ENCODE measurements at regions not wholly inside any gene's neighbourhood (a gene's known extent, or its start where the extent isn't known, plus 50 kb on each side); places are given as distances from the start of the nearest gene placed in this dataset.
"Not testable (repeated sequence)": the region's sequence is repeated elsewhere in the genome, so short reads cannot be mapped to it uniquely, and the experiment has no call there.

DNA sequence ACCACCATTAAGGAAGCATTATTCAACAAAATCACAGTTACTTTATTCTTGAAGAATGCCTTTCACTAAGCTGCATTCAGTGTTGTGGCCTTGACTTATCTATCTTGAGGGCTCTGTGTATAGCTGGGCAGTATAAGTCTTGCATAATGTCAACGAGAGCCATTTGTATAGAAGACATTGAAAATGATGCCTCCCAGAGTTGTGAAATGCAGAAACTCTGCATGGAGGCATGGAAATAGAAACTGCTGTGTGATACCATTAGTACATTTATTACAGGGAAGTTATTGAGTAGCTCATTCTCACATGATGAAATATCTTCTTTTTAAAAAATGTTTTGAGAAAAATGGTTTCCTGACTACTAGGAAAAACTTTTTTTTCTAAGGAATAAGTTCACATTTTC, 111.4 kb upstream of the SNX7 start:
- no peak for TF ChIP-seq POLR2A (IDR thresholded peaks at IDR 0.05)
- TF ChIP-seq, protein P1, sequence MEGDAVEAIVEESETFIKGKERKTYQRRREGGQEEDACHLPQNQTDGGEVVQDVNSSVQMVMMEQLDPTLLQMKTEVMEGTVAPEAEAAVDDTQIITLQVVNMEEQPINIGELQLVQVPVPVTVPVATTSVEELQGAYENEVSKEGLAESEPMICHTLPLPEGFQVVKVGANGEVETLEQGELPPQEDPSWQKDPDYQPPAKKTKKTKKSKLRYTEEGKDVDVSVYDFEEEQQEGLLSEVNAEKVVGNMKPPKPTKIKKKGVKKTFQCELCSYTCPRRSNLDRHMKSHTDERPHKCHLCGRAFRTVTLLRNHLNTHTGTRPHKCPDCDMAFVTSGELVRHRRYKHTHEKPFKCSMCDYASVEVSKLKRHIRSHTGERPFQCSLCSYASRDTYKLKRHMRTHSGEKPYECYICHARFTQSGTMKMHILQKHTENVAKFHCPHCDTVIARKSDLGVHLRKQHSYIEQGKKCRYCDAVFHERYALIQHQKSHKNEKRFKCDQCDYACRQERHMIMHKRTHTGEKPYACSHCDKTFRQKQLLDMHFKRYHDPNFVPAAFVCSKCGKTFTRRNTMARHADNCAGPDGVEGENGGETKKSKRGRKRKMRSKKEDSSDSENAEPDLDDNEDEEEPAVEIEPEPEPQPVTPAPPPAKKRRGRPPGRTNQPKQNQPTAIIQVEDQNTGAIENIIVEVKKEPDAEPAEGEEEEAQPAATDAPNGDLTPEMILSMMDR (IDR thresholded peaks at IDR 0.05), result no peak
- H3K4me3 ChIP-seq (ENCODE audit: low read depth, poor library complexity, severe bottlenecking), result no peak overlapping the region
- WGBS, 2 donors, result 75 to 86% methylated on average over 1 of the region's 1 CpG
- intact Hi-C loops (cut with DNase I; ENCODE audit: low total_unique reads), result no loop called here
- no peak for DNase-seq (ENCODE audit: low spot score in 2 of 2)

DNA sequence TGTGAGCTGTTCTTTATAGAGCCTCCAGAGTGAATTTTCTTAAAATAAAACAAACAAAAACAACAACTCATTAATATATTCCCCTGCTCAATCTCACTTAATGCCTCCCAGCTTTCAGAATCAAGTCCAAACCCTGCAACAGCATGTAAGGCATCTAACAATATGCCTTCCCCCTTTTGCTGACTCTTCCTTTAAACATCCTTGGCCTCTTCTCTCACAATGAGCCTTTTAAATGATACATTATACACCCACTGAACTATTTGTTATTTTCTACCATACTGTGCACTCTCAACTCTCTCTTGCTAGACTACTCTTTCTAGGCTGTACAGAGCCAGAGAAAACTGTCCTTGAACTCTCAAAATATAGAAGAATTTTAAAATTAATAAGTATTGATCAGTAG, 115.2 kb upstream of the SNX7 start:
- no peak overlapping the region for H3K4me3 ChIP-seq (ENCODE audit: low read depth, poor library complexity, severe bottlenecking)
- DNase-seq (ENCODE audit: low spot score in 2 of 2), result no peak
- intact Hi-C loops (cut with DNase I; ENCODE audit: low total_unique reads), result no loop called here
- TF ChIP-seq POLR2A (IDR thresholded peaks at IDR 0.05), result no peak
- TF ChIP-seq, protein P1 (IDR thresholded peaks at IDR 0.05), result no peak

DNA sequence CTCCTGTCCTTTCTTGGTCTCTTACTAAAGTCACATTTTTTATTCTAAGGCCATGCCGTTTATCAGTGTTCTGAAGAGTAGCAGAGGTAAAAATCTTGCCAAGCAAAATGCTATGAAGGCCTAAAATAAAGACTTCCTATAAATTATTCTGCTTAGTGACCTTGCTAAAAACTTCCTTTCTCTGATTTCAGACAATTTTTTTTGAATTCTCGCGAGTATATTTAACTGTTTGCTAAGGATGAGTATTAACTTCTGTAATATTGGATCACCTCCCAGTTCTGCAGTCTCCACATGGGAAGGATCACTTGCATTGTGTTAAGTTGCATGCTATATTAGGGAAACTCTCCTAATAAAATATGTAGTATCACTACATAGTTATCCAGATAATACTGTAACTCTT, 123.4 kb upstream of the SNX7 start:
- intact Hi-C loops (cut with DNase I; ENCODE audit: low total_unique reads), result no loop called here
- 62 to 68% methylated on average over 3 of the region's 3 CpGs for WGBS, 2 donors
- no peak for TF ChIP-seq POLR2A (IDR thresholded peaks at IDR 0.05)
- TF ChIP-seq, protein P1 (IDR thresholded peaks at IDR 0.05), result no peak
- DNase-seq (ENCODE audit: low spot score in 2 of 2), result no peak
- no peak overlapping the region for H3K4me3 ChIP-seq (ENCODE audit: low read depth, poor library complexity, severe bottlenecking)

DNA sequence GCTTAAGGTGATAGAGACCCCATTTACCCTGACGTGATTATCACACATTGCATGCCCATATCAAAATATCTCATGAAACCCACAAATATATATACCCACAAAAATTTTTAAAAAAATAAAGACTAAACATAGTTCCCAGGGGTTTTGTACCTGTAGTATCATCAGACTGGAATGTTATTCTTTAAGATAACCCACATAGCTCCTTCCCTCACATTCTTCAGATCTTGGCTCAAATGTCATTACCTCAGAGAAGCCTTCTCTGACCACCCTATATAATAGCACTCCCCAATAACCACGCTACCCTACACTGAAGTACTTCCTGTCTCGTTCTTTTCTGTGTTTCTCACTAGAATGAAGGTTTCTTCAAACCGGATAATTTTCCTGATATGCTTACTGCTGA, 138.3 kb upstream of the SNX7 start:
- 64 to 79% methylated on average over 4 of the region's 4 CpGs for WGBS, 2 donors
- intact Hi-C loops (cut with DNase I; ENCODE audit: low total_unique reads), result no loop called here
- no peak overlapping the region for H3K4me3 ChIP-seq (ENCODE audit: low read depth, poor library complexity, severe bottlenecking)
- TF ChIP-seq, protein P1 (IDR thresholded peaks at IDR 0.05), result no peak
- no peak for TF ChIP-seq POLR2A (IDR thresholded peaks at IDR 0.05)
- DNase-seq (ENCODE audit: low spot score in 2 of 2), result no peak

DNA sequence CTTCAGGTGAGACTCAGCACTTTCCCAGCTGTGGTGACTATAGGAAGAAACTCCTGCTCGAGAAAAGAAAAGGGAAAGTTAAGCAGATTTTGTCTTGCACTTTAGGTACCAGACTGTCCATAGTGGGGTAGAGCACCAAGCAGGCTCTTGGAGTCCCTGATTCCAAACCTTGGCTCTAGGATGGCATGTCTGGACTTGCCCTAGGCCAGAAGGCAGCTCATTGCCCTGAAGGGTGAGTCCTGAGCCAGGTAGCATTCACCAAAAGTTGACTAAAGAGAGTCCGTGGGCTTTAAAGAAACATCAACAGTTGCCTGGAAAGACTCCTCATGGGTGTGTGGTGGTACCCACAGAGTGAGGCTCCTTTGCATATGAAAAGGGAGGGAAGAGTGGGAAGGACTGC, 145.2 kb upstream of the SNX7 start:
- TF ChIP-seq, protein P1 (IDR thresholded peaks at IDR 0.05), result no peak
- TF ChIP-seq POLR2A (IDR thresholded peaks at IDR 0.05), result no peak
- intact Hi-C loops (cut with DNase I; ENCODE audit: low total_unique reads), result no loop called here
- 66 to 85% methylated on average over 2 of the region's 2 CpGs for WGBS, 2 donors
- no peak overlapping the region for H3K4me3 ChIP-seq (ENCODE audit: low read depth, poor library complexity, severe bottlenecking)
- DNase-seq (ENCODE audit: low spot score in 2 of 2), result no peak

DNA sequence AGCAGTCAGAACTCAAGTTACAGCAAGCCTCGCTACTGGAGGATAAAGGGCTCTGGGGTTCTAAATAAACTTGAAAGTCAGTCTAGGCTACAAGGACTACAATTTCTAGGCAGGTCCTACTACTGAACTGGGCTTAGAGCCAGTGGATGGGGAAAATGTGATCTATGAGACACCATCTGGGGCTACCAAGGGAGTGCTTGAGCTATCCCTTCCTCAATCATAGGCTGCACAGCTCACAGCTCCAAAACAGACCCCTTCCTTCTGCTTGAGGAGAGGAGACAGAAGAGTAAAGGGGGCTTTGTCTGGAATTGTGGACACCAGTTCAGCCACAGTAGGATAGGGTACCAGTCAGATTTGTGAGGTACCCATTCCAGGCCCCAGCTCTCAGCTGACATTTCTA, 145.8 kb upstream of the SNX7 start:
- WGBS, 2 donors, result 92 to 93% methylated on average over 1 of the region's 1 CpG
- no peak overlapping the region for H3K4me3 ChIP-seq (ENCODE audit: low read depth, poor library complexity, severe bottlenecking)
- DNase-seq (ENCODE audit: low spot score in 2 of 2), result no peak
- intact Hi-C loops (cut with DNase I; ENCODE audit: low total_unique reads), result no loop called here
- no peak for TF ChIP-seq POLR2A (IDR thresholded peaks at IDR 0.05)

DNA sequence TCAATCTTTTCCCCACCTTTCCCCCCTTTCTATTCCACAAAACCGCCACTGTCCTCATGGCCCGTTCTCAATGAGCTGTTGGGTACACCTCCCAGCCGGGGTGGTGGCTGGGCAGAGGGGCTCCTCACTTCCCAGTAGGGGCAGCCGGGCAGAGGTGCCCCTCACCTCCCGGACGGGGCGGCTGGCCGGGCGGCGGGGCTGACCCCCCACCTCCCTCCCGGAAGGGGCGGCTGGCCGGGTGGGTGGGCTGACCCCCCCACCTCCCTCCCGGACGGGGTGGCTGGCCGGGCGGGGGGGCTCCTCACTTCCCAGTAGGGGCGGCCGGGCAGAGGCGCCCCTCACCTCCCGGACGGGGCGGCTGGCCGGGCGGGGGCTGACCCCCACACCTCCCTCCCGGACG, 149.3 kb upstream of the SNX7 start:
- 40 to 93% methylated on average over 2 to 3 of the region's 27 CpGs for WGBS, 2 donors
- H3K4me3 ChIP-seq (ENCODE audit: low read depth, poor library complexity, severe bottlenecking); intact Hi-C loops (cut with DNase I; ENCODE audit: low total_unique reads); DNase-seq (ENCODE audit: low spot score in 2 of 2): not testable (repeated sequence)
